ENCODE measurements at regions not wholly inside any gene's neighbourhood (a gene's known extent, or its start where the extent isn't known, plus 50 kb on each side); places are given as distances from the start of the nearest gene placed in this dataset.
"Not testable (repeated sequence)": the region's sequence is repeated elsewhere in the genome, so short reads cannot be mapped to it uniquely, and the experiment has no call there.

DNA sequence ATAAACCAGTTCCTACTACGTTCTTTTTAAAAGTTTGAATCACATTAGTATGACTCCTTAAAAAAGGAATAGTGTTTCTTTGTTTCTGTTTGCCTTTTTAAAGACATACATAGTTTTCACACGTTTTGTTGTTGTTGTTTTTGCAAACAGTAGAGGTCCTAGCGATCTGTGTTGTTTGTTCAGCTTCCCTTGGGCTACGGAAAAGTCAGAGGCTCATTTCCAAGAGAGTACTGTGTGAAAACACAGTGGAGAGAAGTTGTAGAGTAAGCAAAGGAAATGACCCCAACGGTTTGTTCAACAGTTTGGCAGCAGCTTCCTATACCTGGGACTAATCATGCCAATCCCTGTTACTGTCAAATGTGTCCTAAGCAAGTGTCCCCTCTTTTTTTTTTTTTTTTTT is 87.1 kb upstream of the STEAP1 start:
- POLR2A ChIA-PET = no interaction called here
- H3K4me3 Mint-ChIP-seq (ENCODE audit: unreplicated experiment) = no peak overlapping the region
- no peak overlapping the region for H3K27ac Mint-ChIP-seq (ENCODE audit: unreplicated experiment)
- H3K9me3 ChIP-seq = no peaks in the 10 kb centered on the region
- CTCF ChIA-PET = no interaction called here
- DNase-seq = no peak
- no TSS peak for BruUV-seq (replicated peaks)
- H3K36me3 Mint-ChIP-seq (ENCODE audit: insufficient read depth, unreplicated experiment) = no peaks in the 10 kb centered on the region
- H3K4me1 ChIP-seq = no peaks in the 10 kb centered on the region
- no peaks in the 10 kb centered on the region for H3K36me3 ChIP-seq (ENCODE audit: control insufficient read depth, insufficient read depth, low read length)
- no peaks in the 10 kb centered on the region for H3K9me3 Mint-ChIP-seq (ENCODE audit: unreplicated experiment)
- TF ChIP-seq, protein P1, sequence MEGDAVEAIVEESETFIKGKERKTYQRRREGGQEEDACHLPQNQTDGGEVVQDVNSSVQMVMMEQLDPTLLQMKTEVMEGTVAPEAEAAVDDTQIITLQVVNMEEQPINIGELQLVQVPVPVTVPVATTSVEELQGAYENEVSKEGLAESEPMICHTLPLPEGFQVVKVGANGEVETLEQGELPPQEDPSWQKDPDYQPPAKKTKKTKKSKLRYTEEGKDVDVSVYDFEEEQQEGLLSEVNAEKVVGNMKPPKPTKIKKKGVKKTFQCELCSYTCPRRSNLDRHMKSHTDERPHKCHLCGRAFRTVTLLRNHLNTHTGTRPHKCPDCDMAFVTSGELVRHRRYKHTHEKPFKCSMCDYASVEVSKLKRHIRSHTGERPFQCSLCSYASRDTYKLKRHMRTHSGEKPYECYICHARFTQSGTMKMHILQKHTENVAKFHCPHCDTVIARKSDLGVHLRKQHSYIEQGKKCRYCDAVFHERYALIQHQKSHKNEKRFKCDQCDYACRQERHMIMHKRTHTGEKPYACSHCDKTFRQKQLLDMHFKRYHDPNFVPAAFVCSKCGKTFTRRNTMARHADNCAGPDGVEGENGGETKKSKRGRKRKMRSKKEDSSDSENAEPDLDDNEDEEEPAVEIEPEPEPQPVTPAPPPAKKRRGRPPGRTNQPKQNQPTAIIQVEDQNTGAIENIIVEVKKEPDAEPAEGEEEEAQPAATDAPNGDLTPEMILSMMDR (IDR thresholded peaks at IDR 0.05; ENCODE audit: insufficient read depth in 1 of 2, low read depth in 1 of 2, low read length in 1 of 2, severe bottlenecking in 1 of 2, unreplicated experiment in 1 of 2) = no peak
- H3K4me1 Mint-ChIP-seq (ENCODE audit: low read depth, unreplicated experiment) = no peaks in the 10 kb centered on the region
- no peak overlapping the region for H3K4me3 ChIP-seq (ENCODE audit: low read depth, low read length)
- intact Hi-C loops (cut with micrococcal nuclease; ENCODE audit: unreplicated experiment) = no loop called here
- no peaks in the 10 kb centered on the region for H3K27me3 ChIP-seq (replicated peaks; ENCODE audit: control insufficient read depth, insufficient read depth, low read length)
- no peaks in the 10 kb centered on the region for H3K27me3 Mint-ChIP-seq (ENCODE audit: insufficient read depth, unreplicated experiment)

DNA sequence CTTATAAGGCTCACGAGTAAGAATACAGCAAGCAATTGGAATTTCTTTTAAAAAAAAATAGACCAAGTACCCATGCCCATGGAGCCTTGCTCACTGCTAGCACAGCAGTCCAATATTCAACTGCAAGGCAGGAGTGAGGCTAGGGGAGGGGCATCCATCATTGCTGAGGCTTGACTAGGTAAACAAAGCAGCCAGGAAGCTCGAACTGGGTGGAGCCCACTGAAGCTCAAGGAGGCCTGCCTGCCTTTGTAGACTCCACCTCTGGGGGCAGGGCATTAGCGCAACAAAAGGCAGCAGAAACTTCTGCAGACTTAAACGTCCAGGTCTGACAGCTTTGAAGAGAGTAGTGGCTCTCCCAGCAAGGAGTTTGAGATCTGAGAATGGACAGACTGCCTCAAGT is 84.0 kb upstream of the STEAP1 start:
- CTCF ChIA-PET = interaction anchor here (0.6 kb wide), 1 partner anchor 74 kb away, joined by 5 read pairs; no protein-coding TSS in a partner anchor
- POLR2A ChIA-PET; H3K9me3 Mint-ChIP-seq (ENCODE audit: unreplicated experiment); intact Hi-C loops (cut with micrococcal nuclease; ENCODE audit: unreplicated experiment); H3K27me3 ChIP-seq (replicated peaks; ENCODE audit: control insufficient read depth, insufficient read depth, low read length); H3K27me3 Mint-ChIP-seq (ENCODE audit: insufficient read depth, unreplicated experiment); H3K36me3 Mint-ChIP-seq (ENCODE audit: insufficient read depth, unreplicated experiment); H3K27ac Mint-ChIP-seq (ENCODE audit: unreplicated experiment); H3K9me3 ChIP-seq; H3K4me3 Mint-ChIP-seq (ENCODE audit: unreplicated experiment); H3K36me3 ChIP-seq (ENCODE audit: control insufficient read depth, insufficient read depth, low read length); H3K4me3 ChIP-seq (ENCODE audit: low read depth, low read length); H3K4me1 ChIP-seq; H3K4me1 Mint-ChIP-seq (ENCODE audit: low read depth, unreplicated experiment); BruUV-seq (replicated peaks): not testable (repeated sequence)
- peak; percentile 61 to 77 for DNase-seq

DNA sequence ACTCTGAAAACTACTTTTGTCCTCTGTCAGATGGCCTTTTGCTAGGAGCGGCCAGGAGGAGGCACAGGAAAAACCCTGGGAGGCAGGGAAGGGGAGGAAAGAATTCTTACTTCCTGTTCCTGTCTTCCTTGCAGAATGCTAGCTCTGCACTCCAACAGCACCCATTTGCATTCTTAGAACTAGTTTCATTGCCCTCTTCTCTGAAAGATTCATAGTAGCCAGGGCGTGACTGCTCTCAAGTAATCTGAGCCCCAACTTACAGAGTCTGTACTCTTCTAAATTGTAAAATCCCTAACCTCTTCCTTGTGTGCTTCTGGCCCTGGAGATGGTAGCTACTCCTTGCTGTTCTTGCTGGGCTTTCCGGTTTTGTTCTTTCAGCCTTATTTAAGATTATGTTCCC is 75.3 kb upstream of the STEAP1 start:
- H3K27ac Mint-ChIP-seq (ENCODE audit: unreplicated experiment) = no peak overlapping the region

More for the DNA sequence above, 75.3 kb upstream of the STEAP1 start:
- TF ChIP-seq, protein P1 (IDR thresholded peaks at IDR 0.05; ENCODE audit: insufficient read depth in 1 of 2, low read depth in 1 of 2, low read length in 1 of 2, severe bottlenecking in 1 of 2, unreplicated experiment in 1 of 2) = no peak
- H3K4me3 ChIP-seq (ENCODE audit: low read depth, low read length) = no peak overlapping the region
- Mint-ChIP-seq H3K4me1 (ENCODE audit: low read depth, unreplicated experiment) (no peaks in the 10 kb centered on the region), H3K27me3 (ENCODE audit: insufficient read depth, unreplicated experiment) (peaks cover 5% of the 10 kb centered on the region), H3K36me3 (ENCODE audit: insufficient read depth, unreplicated experiment) (no peaks in the 10 kb centered on the region), H3K9me3 (ENCODE audit: unreplicated experiment) (no peaks in the 10 kb centered on the region), H3K4me3 (ENCODE audit: unreplicated experiment) (no peak overlapping the region)
- H3K36me3 ChIP-seq (ENCODE audit: control insufficient read depth, insufficient read depth, low read length) = no peaks in the 10 kb centered on the region
- BruUV-seq (replicated peaks) = no TSS peak
- H3K4me1 ChIP-seq = no peaks in the 10 kb centered on the region
- intact Hi-C loops (cut with micrococcal nuclease; ENCODE audit: unreplicated experiment) = no loop called here
- no peaks in the 10 kb centered on the region for H3K9me3 ChIP-seq
- ChIA-PET CTCF (no interaction called here), POLR2A (interaction anchor here (0.6 kb wide), 1 partner anchor 38 kb away, joined by 3 read pairs; no protein-coding TSS in a partner anchor)
- DNase-seq = no peak
- no peaks in the 10 kb centered on the region for H3K27me3 ChIP-seq (replicated peaks; ENCODE audit: control insufficient read depth, insufficient read depth, low read length)
